Esophagus (tissue), 2 donors: ENCODE measurements at regions not wholly inside any gene's neighbourhood (a gene's known extent, or its start where the extent isn't known, plus 50 kb on each side); places are given as distances from the start of the nearest gene placed in this dataset.

Experiments
- H3K27ac ChIP-seq, 2 donors: one replicate each; pipeline ENCODE4 v1.5.1; 2013; ENCODE audit warnings: low read depth in 2 of 2, mild to moderate bottlenecking in 2 of 2, inconsistent platforms in 1 of 2, low read length in 1 of 2, moderate library complexity in 1 of 2
- H3K27me3 ChIP-seq, 2 donors: one replicate each; pipeline ENCODE4 v1.6.1; 2013; ENCODE audit warnings: low read length in 2 of 2, control low read depth in 1 of 2, mild to moderate bottlenecking in 1 of 2; ENCODE audit not compliant: insufficient read depth in 2 of 2, control insufficient read depth in 1 of 2
- H3K36me3 ChIP-seq, 2 donors: one replicate each; pipeline ENCODE4 v1.6.1; 2013; ENCODE audit warnings: low read length in 1 of 2; ENCODE audit not compliant: control insufficient read depth in 2 of 2, insufficient read depth in 2 of 2
- H3K4me1 ChIP-seq, 2 donors: one replicate each; pipeline ENCODE4 v1.6.1; 2013; ENCODE audit warnings: low read length in 1 of 2; ENCODE audit not compliant: control insufficient read depth in 2 of 2, insufficient read depth in 2 of 2
- H3K4me3 ChIP-seq, 2 donors: one replicate each; pipeline ENCODE4 v1.5.1; 2013; ENCODE audit warnings: low read length in 2 of 2, mild to moderate bottlenecking in 2 of 2, low read depth in 1 of 2, moderate library complexity in 1 of 2
- H3K9me3 ChIP-seq, 2 donors: one replicate each; pipeline ENCODE4 v1.6.1; 2013; ENCODE audit warnings: mild to moderate bottlenecking in 2 of 2, low read depth in 1 of 2, low read length in 1 of 2, moderate library complexity in 1 of 2; ENCODE audit not compliant: control insufficient read depth in 2 of 2, insufficient read depth in 1 of 2
- WGBS, 2 donors: extraction: QIAGEN DNeasy Blood & Tissue Kit; methylation state at CpG; one replicate each; pipeline ENCODE4 v1.1.7; 2013; 5-methylcytosine and 5-hydroxymethylcytosine counted together
- donor health status: healthy with polysubstance abuse.
- donor health status: Bipolar disorder and iron deficiency.

DNA sequence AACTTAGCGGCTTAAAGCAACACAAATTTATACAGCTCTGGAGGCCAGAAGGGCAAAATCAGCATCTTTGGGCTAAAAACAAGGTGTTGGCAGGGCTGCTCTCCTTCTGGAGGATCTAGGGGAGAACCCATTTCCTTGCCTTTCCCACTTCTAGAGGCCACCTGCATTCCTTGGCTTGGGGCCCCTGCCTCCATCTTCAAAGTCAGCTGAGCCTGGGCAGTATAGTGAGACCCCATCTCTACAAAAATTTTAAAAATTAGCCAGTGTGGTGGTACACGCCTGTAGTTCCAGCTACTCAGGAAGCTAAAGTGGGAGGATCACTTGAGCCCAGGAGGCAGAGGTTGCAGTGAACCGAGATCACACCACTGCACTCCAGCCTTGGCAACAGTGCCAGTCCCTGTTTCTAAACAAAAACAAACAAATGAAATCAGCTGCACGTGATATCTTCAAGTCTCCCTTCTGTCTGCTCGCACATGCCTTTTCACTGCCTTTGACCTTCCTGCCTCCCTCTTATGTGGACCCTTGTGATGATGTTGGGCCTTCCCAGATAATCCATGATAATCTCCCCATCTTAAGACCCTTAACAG is 200.6 kb downstream of the ZFP36L2 start:
- Histone ChIP-seq H3K4me3 (no peak overlapping the region), H3K27me3 (no peaks in the 10 kb centered on the region), H3K4me1 (peaks cover 0 to 2% of the 10 kb centered on the region in 2 donors), H3K9me3 (peaks cover 5 to 6% of the 10 kb centered on the region in 2 donors), H3K36me3 (no peaks in the 10 kb centered on the region), H3K27ac (no peak overlapping the region)
- WGBS, 2 donors: 74 to 85% methylated on average over 5 of the region's 5 CpGs

DNA sequence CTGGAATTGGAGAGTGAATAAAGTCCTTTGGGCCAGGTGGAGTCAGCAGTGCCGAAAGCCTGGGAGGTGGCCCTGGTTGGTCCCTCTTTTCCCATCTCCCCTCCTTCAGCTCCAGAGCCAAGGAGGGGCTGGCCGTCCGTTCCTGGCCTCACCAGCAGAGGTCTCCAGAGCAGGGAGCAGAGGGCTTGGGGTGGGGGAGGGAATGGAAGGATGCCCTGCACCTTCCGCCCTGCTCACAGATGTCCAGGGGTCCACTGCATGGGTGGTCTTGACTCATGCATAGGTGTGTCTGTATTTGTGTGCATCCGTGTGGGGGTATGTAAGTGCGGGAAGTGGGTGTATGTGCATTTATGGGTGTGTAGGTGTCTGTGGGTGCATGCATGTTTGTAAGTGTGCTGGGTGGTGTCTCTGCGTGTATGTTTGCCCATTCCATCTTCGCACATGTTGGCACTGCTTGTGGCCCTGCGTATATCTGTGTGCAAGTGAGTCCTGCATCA is 201.8 kb downstream of the ZFP36L2 start:
- Histone ChIP-seq H3K9me3 (peaks cover 5 to 6% of the 10 kb centered on the region in 2 donors), H3K27me3 (no peaks in the 10 kb centered on the region), H3K27ac (no peak overlapping the region), H3K4me1 (peaks cover 0 to 2% of the 10 kb centered on the region in 2 donors), H3K4me3 (no peak overlapping the region), H3K36me3 (no peaks in the 10 kb centered on the region)
- WGBS, 2 donors: 31 to 40% methylated on average over 9 of the region's 9 CpGs

DNA sequence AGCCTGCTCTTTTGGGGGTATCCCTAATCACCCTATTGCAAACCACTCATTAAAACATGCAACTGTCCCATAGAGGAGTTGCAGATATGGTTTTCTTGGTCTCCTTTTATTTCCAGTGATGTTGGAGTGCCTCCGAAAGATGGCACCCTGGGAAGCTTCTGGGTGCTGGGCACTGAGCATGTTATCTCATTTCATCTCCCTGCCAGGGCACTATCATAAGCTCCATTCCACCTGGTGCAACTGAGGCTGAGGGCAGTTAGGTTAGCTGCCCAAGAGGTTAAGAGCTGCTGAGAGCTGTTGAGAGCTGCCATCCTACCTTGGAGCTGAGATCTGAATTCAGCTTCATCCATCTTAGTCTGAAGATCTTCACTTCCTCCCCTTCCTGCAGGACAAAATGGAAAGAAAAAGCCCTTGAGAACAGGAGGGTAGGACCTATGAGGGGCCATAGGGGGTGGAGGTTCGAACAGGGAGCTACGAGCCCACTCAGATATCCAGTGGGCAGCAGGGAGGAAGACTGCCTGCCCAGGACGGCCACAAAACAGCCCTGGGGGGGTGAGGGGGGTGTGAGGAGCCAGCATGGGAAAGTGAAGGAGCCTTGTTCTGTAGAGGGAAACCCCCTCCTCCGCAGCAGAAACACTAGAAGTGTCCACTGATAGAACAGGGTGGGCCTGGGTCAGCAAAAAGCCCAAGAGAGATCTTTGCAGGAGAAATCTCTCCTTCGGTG is 202.5 kb downstream of the ZFP36L2 start:
- H3K27ac ChIP-seq: no peak overlapping the region
- H3K4me1 ChIP-seq: peaks cover 0 to 2% of the 10 kb centered on the region in 2 donors
- WGBS, 2 donors: 81 to 84% methylated on average over 6 of the region's 6 CpGs
- no peaks in the 10 kb centered on the region for H3K36me3 ChIP-seq
- peaks cover 5 to 6% of the 10 kb centered on the region in 2 donors for H3K9me3 ChIP-seq
- H3K4me3 ChIP-seq: no peak overlapping the region
- no peaks in the 10 kb centered on the region for H3K27me3 ChIP-seq

DNA sequence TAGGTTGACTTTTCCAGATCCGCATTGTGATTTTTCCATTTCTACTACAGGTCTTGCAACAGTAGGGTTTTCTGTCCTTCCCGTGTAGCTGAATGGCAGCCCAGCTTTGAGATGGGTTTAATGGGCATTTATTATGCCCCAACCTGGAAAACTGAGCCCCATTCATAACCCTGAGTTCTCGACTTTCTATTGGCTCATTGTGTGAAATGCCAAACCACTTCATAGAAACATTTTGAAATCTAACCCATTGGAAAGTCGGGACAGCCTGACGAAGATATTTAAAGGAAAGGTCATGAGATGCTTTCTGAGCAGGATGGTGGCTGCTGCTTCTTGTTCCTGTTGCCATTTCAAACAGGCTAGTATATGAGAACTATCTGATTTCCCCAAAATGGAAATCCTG is 203.5 kb downstream of the ZFP36L2 start:
- 90 to 92% methylated on average over 5 of the region's 5 CpGs for WGBS, 2 donors
- Histone ChIP-seq H3K36me3 (no peaks in the 10 kb centered on the region), H3K4me3 (no peak overlapping the region), H3K9me3 (peaks cover 5 to 6% of the 10 kb centered on the region in 2 donors), H3K4me1 (peaks cover 0 to 2% of the 10 kb centered on the region in 2 donors), H3K27ac (no peak overlapping the region), H3K27me3 (no peaks in the 10 kb centered on the region)

DNA sequence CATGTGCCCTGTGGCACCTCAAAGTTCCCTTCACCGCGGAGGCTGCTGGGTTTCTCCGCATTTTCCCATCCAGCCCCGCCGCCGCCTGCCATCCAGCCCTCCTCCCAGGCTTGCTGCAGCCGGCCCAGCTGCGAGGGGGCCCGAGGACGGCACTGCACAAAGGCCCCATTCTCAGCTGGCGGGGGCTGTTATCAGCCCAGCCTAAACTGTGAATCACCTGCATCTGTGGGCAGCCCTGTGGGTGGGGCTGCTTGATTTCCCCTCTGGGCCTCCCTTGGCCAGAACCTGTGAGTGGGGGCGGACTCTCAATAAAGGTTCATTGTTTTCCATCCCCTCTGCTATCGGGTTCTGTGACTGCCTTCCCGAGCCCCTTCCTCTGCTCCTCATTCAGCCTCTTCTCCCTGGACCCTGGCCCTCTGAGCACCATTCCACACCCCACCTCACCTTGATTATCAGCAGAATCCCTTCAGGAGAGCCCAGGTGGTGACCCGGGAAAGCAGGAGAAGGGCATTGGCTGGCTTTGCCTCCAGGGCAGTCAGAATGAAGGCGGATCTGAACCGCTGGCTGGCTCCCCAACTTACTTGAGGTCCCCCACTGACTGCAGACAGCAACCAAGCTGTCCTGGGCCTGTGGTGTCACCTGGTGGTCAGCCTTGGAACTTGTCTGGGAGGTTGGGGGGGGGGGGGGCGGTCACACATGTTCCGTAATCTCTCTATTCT is 204.5 kb downstream of the ZFP36L2 start:
- Histone ChIP-seq H3K27me3 (no peaks in the 10 kb centered on the region), H3K36me3 (no peaks in the 10 kb centered on the region), H3K4me3 (no peak overlapping the region), H3K27ac (no peak overlapping the region), H3K9me3 (peaks cover 5 to 6% of the 10 kb centered on the region in 2 donors), H3K4me1 (no peaks in the 10 kb centered on the region)
- 79 to 84% methylated on average over 19 of the region's 19 CpGs for WGBS, 2 donors

DNA sequence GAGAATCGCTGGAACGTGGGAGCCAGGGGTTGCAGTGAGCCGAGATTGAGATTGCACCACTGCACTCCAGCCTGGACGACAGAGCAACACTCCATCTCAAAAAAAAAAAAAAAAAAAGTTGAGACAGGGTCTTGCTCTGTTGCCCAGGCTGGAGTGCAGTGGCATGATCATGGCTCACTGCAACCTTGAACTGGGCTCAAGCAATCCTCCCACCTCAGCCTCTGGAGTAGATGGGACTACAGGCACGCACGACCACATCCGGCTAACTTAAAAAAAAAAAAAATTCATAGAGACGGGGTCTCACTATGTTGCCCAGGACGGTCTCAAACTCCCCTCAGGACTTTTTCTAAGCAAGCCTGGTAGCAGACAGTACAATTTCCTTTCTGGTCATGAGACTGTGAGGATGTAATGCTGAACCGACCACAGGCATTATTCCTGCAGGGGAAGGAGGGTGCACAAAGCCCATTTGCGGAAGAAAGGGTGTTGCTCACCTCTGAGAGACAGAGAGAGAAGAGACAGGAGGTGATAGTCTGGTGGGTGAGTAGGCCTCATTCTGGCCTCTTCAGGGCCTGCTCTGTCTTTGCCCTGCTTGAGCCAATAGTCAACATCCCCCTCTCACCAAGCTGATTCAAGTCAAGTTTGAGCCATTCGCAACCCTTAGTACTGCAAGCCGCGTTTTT is 205.3 kb downstream of the ZFP36L2 start:
- Histone ChIP-seq H3K27ac (no peak overlapping the region), H3K9me3 (peaks cover 5 to 6% of the 10 kb centered on the region in 2 donors), H3K27me3 (no peaks in the 10 kb centered on the region), H3K4me1 (no peaks in the 10 kb centered on the region), H3K4me3 (no peak overlapping the region), H3K36me3 (no peaks in the 10 kb centered on the region)
- WGBS, 2 donors: 88 to 92% methylated on average over 14 of the region's 14 CpGs

DNA sequence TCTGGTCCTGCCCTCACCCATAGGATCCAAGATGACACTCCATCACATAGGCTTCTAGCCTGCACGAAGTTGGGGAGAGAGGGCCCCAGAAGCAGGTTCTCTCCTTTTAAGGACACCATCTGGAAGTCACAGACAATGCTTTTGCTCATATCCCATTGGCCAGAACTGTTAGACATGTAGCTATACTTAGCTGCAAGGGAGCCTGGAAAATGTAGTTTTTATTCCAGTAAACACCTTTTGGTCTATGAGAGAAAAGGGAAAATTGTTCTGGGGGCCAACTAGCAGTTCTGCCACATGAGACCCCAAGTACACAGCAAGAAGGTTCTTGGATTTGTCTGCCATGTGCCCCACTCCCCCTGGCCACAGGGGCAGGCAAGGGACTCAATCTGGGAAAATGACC is 206.1 kb downstream of the ZFP36L2 start:
- Histone ChIP-seq H3K27me3 (no peaks in the 10 kb centered on the region), H3K9me3 (peaks cover 5 to 6% of the 10 kb centered on the region in 2 donors), H3K27ac (no peak overlapping the region), H3K4me1 (no peaks in the 10 kb centered on the region), H3K36me3 (no peaks in the 10 kb centered on the region), H3K4me3 (no peak overlapping the region)
- 89% methylated on average over 1 of the region's 1 CpG for WGBS, 2 donors

DNA sequence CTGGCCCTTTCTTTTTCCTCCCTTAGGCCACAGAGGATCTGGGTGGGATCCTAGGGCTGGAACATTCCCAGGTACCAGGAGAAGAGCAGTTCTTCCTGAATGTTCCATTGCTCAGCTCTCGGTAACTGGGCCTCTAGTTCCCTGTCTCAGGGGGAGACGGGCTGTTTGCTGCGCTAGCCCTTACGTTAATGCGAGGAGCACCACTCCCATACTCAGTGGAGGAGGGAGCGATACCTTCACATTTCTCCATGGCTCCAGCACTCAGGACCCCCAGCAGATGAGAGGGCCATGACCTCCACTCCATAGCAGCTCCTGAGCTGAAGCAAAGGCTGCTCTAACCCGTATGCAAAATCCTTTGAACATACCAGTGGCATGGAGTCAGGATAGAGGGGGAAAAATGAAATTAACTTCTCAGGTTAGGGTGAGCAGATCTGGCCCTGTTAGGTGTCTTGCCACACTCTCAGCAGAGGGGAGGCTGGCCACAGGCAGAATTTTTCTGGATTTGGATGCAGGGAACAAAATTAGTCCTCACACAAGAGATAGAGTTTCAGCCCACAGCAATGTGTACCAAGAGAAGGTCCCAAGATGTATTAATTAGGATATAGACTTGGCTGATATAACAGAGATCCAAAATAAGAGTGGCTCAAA is 206.7 kb downstream of the ZFP36L2 start:
- H3K4me1 ChIP-seq: peaks cover 0 to under 1% of the 10 kb centered on the region in 2 donors

DNA sequence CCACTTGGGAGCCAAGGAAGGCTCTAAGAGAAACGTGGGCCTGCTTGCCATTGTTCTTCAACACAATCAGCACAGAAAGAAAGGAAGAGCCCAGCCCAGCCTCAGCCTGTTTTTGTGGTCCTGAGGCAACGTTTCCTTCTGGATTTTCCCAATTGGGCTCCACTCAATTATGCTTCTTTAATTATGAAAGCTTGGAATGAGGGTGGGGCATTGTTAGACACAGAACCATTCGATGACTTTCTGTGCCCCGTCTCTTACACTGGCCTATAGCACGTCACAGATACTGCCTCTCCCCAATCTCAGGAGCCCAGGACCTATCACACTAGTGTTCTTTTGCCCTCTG is 207.4 kb downstream of the ZFP36L2 start:
- Histone ChIP-seq H3K27me3 (no peaks in the 10 kb centered on the region), H3K27ac (peak overlapping the region in 1 of 2 donors; percentile 24), H3K4me1 (peaks cover 0 to 2% of the 10 kb centered on the region in 2 donors), H3K4me3 (no peak overlapping the region), H3K9me3 (peaks cover 5 to 6% of the 10 kb centered on the region in 2 donors), H3K36me3 (no peaks in the 10 kb centered on the region)
- WGBS, 2 donors: 56 to 67% methylated on average over 5 of the region's 5 CpGs

More for the DNA sequence above, 206.7 kb downstream of the ZFP36L2 start:
- Histone ChIP-seq H3K27me3 (no peaks in the 10 kb centered on the region), H3K27ac (no peak overlapping the region), H3K4me3 (no peak overlapping the region), H3K36me3 (no peaks in the 10 kb centered on the region), H3K9me3 (peaks cover 5 to 6% of the 10 kb centered on the region in 2 donors)
- WGBS, 2 donors: 96 to 97% methylated on average over 7 of the region's 7 CpGs
